Astrocyte of the spinal cord (primary cell): ENCODE measurements at regions not wholly inside any gene's neighbourhood (a gene's known extent, or its start where the extent isn't known, plus 50 kb on each side); places are given as distances from the start of the nearest gene placed in this dataset.
"Not testable (repeated sequence)": the region's sequence is repeated elsewhere in the genome, so short reads cannot be mapped to it uniquely, and the experiment has no call there.

Experiments used
- DNase-seq: peaks from one replicate; pipeline ENCODE4 v3.0.0; 2011; ENCODE audit warnings: low read depth, low spot score
- H3K4me3 ChIP-seq: 2 replicates; pipeline ENCODE4 v1.5.1; 2011; ENCODE audit warnings: low read depth, mild to moderate bottlenecking, low read length, moderate library complexity
- in situ Hi-C: cut with HindIII; loops from 2 replicates; pipeline ENCODE4 v1.10.0; 2017; ENCODE audit warnings: low sequenced_read_pairs
- TF ChIP-seq, protein P1 (sequence below): IDR thresholded peaks from 2 replicates; pipeline ENCODE4 v1.5.1; 2012; ENCODE audit warnings: low read depth, mild to moderate bottlenecking, low read length, inconsistent platforms

DNA sequence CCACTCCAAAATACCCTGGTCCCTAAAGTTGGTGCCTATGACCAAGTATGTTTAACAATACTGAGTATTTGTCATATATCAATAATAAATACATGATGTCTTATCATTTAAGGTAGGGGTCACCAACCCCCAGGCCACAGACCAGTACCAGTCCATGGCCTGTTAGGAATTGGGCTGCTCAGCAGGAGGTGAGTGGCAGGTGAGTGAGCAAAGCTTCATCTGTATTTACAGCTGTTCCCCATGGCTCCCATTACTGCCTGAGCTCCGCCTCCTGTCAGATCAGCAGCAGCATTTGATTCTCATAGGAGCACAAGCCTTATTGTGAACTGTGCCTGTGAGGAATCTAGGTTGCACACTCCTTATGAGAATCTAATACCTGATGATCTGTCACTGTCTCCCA, 126.2 kb downstream of the HNRNPD start:
- in situ Hi-C loops: no loop called here
- DNase-seq: no peak
- no peak overlapping the region for H3K4me3 ChIP-seq
- TF ChIP-seq, protein P1, sequence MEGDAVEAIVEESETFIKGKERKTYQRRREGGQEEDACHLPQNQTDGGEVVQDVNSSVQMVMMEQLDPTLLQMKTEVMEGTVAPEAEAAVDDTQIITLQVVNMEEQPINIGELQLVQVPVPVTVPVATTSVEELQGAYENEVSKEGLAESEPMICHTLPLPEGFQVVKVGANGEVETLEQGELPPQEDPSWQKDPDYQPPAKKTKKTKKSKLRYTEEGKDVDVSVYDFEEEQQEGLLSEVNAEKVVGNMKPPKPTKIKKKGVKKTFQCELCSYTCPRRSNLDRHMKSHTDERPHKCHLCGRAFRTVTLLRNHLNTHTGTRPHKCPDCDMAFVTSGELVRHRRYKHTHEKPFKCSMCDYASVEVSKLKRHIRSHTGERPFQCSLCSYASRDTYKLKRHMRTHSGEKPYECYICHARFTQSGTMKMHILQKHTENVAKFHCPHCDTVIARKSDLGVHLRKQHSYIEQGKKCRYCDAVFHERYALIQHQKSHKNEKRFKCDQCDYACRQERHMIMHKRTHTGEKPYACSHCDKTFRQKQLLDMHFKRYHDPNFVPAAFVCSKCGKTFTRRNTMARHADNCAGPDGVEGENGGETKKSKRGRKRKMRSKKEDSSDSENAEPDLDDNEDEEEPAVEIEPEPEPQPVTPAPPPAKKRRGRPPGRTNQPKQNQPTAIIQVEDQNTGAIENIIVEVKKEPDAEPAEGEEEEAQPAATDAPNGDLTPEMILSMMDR: no peak

DNA sequence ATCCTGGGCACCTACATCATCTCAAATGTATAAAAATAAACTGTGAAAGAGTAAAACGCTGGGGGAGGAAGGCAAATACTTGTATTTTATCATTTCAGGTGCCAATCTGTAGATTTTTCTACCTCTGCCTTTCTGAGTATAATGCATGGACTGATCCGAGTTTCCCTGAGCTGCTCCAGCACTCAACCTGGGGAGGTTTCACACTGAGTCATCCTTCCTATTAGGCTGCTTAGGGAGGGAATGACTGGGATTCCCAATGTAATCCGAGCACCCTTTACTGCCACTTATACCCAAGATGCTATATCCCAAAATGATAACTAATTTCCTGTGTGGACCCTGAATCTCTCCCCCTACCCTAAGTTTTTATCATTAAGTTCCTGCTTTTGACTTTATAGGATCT, 126.6 kb downstream of the HNRNPD start:
- H3K4me3 ChIP-seq: no peak overlapping the region
- in situ Hi-C loops: no loop called here
- DNase-seq: no peak
- TF ChIP-seq, protein P1: no peak

DNA sequence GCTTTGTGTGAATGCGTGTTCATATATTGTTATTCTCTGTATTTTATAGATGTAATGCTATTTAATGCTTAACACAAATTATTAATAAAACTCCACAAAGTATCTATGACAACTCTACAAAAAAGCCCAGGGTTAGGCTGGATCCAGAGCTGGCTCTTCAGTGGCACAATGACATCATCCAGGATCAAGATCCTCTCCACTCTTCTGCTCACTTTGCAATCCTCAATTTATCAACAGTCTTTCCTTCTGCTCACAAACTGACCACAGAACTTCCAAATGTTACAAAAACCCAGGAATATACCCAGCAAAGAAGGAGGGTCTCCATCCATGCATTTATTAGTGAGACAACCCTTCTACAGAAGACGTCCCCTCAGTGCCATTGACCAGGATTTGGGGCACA, 132.3 kb downstream of the HNRNPD start:
- H3K4me3 ChIP-seq: no peak overlapping the region
- in situ Hi-C loops: no loop called here
- DNase-seq: no peak
- TF ChIP-seq, protein P1: no peak

DNA sequence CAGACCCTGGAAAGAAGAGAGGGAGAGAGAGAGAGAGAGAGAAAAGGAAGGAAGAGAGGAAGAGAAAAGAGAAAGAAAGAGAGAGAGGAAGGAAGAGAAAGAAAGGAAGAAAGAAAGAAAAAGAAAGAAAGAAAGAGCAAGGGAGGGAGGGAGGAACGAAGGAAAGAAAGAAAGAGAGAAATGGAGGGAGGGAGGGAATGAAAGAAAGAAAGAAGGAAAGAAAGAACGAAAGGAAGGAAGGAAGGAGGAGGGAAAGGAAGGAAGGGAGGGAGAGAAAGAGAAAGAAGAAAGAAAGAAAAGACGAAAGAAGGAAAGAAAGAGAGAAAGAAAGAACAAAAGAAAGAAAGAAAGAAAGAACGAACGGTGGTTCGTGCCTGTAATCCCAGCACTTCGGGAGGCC, 133.4 kb downstream of the HNRNPD start:
- no peak for DNase-seq
- in situ Hi-C loops: no loop called here
- TF ChIP-seq, protein P1: no peak

DNA sequence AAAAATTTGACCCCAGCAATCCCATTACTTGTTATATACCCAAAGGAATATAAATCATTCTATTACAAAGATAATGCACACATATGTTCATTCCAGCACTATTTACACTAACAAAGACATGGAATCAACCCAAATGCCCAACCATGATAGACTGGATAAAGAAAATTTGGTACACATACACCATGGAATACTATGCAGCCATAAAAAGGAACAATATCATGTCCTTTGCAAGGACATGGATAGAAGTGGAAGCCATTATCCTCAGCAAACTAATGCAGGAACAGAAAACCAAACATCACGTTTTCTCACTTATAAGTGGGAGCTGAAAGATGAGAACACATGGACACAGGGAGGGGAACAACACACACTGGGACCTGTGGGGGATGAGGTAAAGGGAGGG, 136.6 kb downstream of the HNRNPD start:
- in situ Hi-C loops, DNase-seq, H3K4me3 ChIP-seq: not testable (repeated sequence)

More for the DNA sequence above, 133.4 kb downstream of the HNRNPD start:
- H3K4me3 ChIP-seq: no peak overlapping the region

DNA sequence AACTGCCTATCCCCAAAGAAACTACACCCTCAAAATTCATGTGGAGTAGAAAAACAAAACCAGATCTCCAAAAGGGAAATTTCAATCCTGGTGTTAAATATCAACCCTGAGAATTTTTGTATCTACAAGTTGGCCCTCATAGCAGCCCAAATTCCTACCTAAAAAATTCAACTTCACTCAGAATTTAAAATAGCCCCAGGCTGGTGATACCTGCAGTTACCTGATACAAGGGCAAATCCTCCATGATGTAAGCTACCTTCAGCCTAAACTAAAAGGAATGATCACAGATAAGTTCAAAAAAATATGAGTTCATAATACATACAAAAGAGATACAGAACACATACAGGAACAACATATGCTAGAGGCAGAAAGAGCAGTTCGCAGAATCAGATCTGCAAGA, 138.4 kb downstream of the HNRNPD start:
- in situ Hi-C loops: no loop called here
- H3K4me3 ChIP-seq: no peak overlapping the region
- no peak for DNase-seq
- TF ChIP-seq, protein P1: no peak

DNA sequence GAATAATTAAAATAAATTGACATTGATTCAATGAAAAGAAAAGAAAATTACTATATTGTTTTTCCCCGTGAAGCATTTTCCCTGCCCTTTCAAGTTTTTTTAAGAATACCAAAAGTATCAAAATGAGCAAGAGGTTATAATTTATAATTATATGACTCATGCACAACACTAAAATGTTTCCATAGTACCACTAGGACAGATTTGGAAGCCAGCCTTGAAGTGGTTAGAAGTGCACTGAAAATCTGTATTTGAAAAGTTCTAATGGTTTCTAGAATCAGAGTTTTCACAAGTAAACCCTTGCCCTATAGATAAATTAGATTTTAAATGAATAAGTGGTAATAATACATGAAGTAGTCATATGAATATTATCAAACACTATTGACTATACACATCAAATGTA, 140.9 kb downstream of the HNRNPD start:
- no peak overlapping the region for H3K4me3 ChIP-seq
- TF ChIP-seq, protein P1: no peak
- in situ Hi-C loops: no loop called here
- no peak for DNase-seq
